Mesenchymal stem cell (in vitro differentiated cells and primary cell): ENCODE measurements at regions not wholly inside any gene's neighbourhood (a gene's known extent, or its start where the extent isn't known, plus 50 kb on each side); places are given as distances from the start of the nearest gene placed in this dataset.

Experiments
- DNase-seq: peaks from one replicate; pipeline ENCODE4 v3.0.0-alpha.2; 2013
- H2AFZ ChIP-seq: one replicate; pipeline ENCODE4 v1.6.1; 2013; ENCODE audit warnings: low read depth, mild to moderate bottlenecking, control low read depth, inconsistent platforms, low read length, moderate library complexity
- H2AK5ac ChIP-seq: 2 replicates; pipeline ENCODE4 v1.6.1; 2013; ENCODE audit warnings: low read length, moderate library complexity, mild to moderate bottlenecking, inconsistent platforms; ENCODE audit not compliant: severe bottlenecking
- H2BK120ac ChIP-seq: one replicate; pipeline ENCODE4 v1.6.1; 2013; ENCODE audit warnings: low read depth, mild to moderate bottlenecking, inconsistent platforms, low read length, moderate library complexity
- H2BK12ac ChIP-seq, 2 experiments: one replicate each; pipeline ENCODE4 v1.6.1; 2013; ENCODE audit warnings: inconsistent platforms in 2 of 2, low read length in 2 of 2, mild to moderate bottlenecking in 2 of 2, moderate library complexity in 2 of 2, control low read depth in 1 of 2
- H2BK15ac ChIP-seq: one replicate; pipeline ENCODE4 v1.6.1; 2013; ENCODE audit warnings: mild to moderate bottlenecking, low read depth, inconsistent platforms; ENCODE audit not compliant: poor library complexity, severe bottlenecking
- H2BK5ac ChIP-seq: 2 replicates; pipeline ENCODE4 v1.6.1; 2013; ENCODE audit warnings: low read depth, mild to moderate bottlenecking, low read length, control low read depth, inconsistent platforms; ENCODE audit not compliant: poor library complexity, severe bottlenecking
- H3K14ac ChIP-seq, 2 experiments: one replicate each; pipeline ENCODE4 v1.6.1; 2013; ENCODE audit warnings: inconsistent platforms in 2 of 2, low read length in 2 of 2, control low read depth in 1 of 2, mild to moderate bottlenecking in 1 of 2, moderate library complexity in 1 of 2
- H3K18ac ChIP-seq, 2 experiments: one replicate each; pipeline ENCODE4 v1.6.1; 2013; ENCODE audit warnings: inconsistent platforms in 2 of 2, low read length in 2 of 2, control low read depth in 1 of 2, low read depth in 1 of 2, mild to moderate bottlenecking in 1 of 2
- H3K23ac ChIP-seq, 2 experiments: one replicate each; pipeline ENCODE4 v1.6.1; 2013; ENCODE audit warnings: inconsistent platforms in 2 of 2, low read length in 2 of 2, mild to moderate bottlenecking in 2 of 2, moderate library complexity in 2 of 2, control low read depth in 1 of 2
- H3K27ac ChIP-seq: 2 replicates; pipeline ENCODE4 v1.5.1; 2013; ENCODE audit warnings: mild to moderate bottlenecking, moderate library complexity, low read length, control low read depth, inconsistent platforms; ENCODE audit not compliant: poor library complexity, severe bottlenecking
- H3K27me3 ChIP-seq, 2 experiments: 2 replicates each; pipeline versions ENCODE4 v1.6.1 to v1.7.0; 2013; ENCODE audit warnings: low read length in 2 of 2, mild to moderate bottlenecking in 2 of 2, moderate library complexity in 2 of 2, control low read depth in 1 of 2, inconsistent platforms in 1 of 2; ENCODE audit not compliant: control insufficient read depth in 1 of 2, insufficient read depth in 1 of 2
- H3K36me3 ChIP-seq, 2 experiments: 2 replicates each; pipeline versions ENCODE4 v1.6.1 to v1.7.0; 2013; ENCODE audit warnings: low read length in 2 of 2, control low read depth in 1 of 2, inconsistent platforms in 1 of 2, low read depth in 1 of 2, mild to moderate bottlenecking in 1 of 2; ENCODE audit not compliant: insufficient read depth in 2 of 2, control insufficient read depth in 1 of 2
- H3K4ac ChIP-seq, 2 experiments: one replicate each; pipeline ENCODE4 v1.6.1; 2013; ENCODE audit warnings: inconsistent platforms in 2 of 2, low read length in 2 of 2, mild to moderate bottlenecking in 2 of 2, moderate library complexity in 2 of 2, control low read depth in 1 of 2, low read depth in 1 of 2
- H3K4me1 ChIP-seq: 2 replicates; pipeline ENCODE4 v1.6.1; 2013; ENCODE audit warnings: low read depth, low read length, control low read depth; ENCODE audit not compliant: control insufficient read depth, insufficient read depth
- H3K4me2 ChIP-seq: 2 replicates; pipeline ENCODE4 v1.6.1; 2013; ENCODE audit warnings: low read length, mild to moderate bottlenecking, inconsistent platforms; ENCODE audit not compliant: poor library complexity, severe bottlenecking
- H3K4me3 ChIP-seq, 2 experiments: 2 replicates each; pipeline versions ENCODE4 v1.5.1 to v1.7.0; 2013; ENCODE audit warnings: low read length in 2 of 2, mild to moderate bottlenecking in 2 of 2, control low read depth in 1 of 2, low read depth in 1 of 2; ENCODE audit not compliant: insufficient read depth in 1 of 2
- H3K79me1 ChIP-seq: replicated peaks from 2 replicates; pipeline ENCODE4 v1.6.1; 2013; ENCODE audit warnings: mild to moderate bottlenecking, control low read depth, low read length, inconsistent platforms; ENCODE audit not compliant: poor library complexity, severe bottlenecking
- H3K9ac ChIP-seq: 2 replicates; pipeline ENCODE4 v1.7.0; 2013; ENCODE audit warnings: mild to moderate bottlenecking, low read length, moderate library complexity
- H3K9me3 ChIP-seq: 2 replicates; pipeline ENCODE4 v1.7.0; 2013; ENCODE audit warnings: mild to moderate bottlenecking, low read length; ENCODE audit not compliant: control insufficient read depth
- H4K8ac ChIP-seq: one replicate; pipeline ENCODE4 v1.6.1; 2013; ENCODE audit warnings: inconsistent platforms, mild to moderate bottlenecking, low read length, moderate library complexity
- H4K91ac ChIP-seq: one replicate; pipeline ENCODE4 v1.6.1; 2013; ENCODE audit warnings: mild to moderate bottlenecking, low read length, inconsistent platforms
- WGBS: methylation state at CpG from one replicate; pipeline ENCODE4 v1.1.7; 2013; ENCODE audit warnings: mixed read lengths; 5-methylcytosine and 5-hydroxymethylcytosine counted together

- Histone ChIP-seq H3K36me3 (no peaks in the 10 kb centered on the region), H3K14ac (no peak overlapping the region), H2AFZ (no peak overlapping the region), H3K23ac (no peak overlapping the region), H3K4me3 (no peak overlapping the region), H2BK120ac (no peak overlapping the region), H2BK5ac (no peak overlapping the region), H4K8ac (no peak overlapping the region), H3K27ac (no peak overlapping the region), H4K91ac (no peak overlapping the region), H3K9ac (no peak overlapping the region), H3K4me1 (no peaks in the 10 kb centered on the region), H2BK12ac (no peak overlapping the region), H3K9me3 (no peaks in the 10 kb centered on the region), H2BK15ac (no peak overlapping the region), H3K4ac (no peak overlapping the region), H3K4me2 (no peak overlapping the region), H3K79me1 (no peaks in the 10 kb centered on the region), H3K18ac (no peak overlapping the region), H2AK5ac (no peak overlapping the region), H3K27me3 (peaks cover 0 to under 1% of the 10 kb centered on the region in 2 experiments)
- WGBS: 52% methylated on average over 8 of the region's 8 CpGs
- DNase-seq: no peak
Measured at GRCh38 chr11:15589070-15589626, 474.4 kb downstream of the INSC start.

DNA sequence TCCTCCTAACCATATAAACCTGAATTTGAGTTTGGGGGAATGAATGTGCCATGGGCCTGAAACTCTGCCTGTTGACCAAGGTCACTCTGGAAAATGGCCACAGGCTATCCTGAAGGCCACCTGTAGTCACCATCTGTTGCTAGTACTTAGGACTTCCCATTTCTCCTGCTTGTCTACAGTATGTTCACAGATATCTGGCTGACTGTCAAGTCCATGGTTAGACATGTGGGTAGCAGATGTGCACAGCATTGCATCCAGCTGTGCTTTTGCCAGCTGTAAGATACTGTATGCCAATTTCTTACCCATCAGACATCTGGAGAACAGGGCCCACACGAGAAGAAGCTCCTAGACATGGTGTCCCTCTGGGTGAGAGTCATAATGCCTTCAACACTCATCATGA lies 475.4 kb downstream of the INSC start:
- H2AK5ac ChIP-seq: no peak overlapping the region
- H3K27me3 ChIP-seq: peaks cover 0 to 5% of the 10 kb centered on the region in 2 experiments
- H3K14ac ChIP-seq: no peak overlapping the region
- no peaks in the 10 kb centered on the region for H3K36me3 ChIP-seq
- H3K23ac ChIP-seq: no peak overlapping the region
- no peak overlapping the region for H3K4me3 ChIP-seq
- H3K4me2 ChIP-seq: no peak overlapping the region
- no peak overlapping the region for H2BK5ac ChIP-seq
- no peak overlapping the region for H4K91ac ChIP-seq
- no peak overlapping the region for H2BK15ac ChIP-seq
- no peaks in the 10 kb centered on the region for H3K9me3 ChIP-seq
- H3K4ac ChIP-seq: no peak overlapping the region
- no peak overlapping the region for H3K9ac ChIP-seq
- no peak overlapping the region for H2AFZ ChIP-seq
- H3K4me1 ChIP-seq: no peaks in the 10 kb centered on the region
- peak overlapping the region in 1 of 2 experiments; percentile 2 for H3K18ac ChIP-seq
- no peak overlapping the region for H3K27ac ChIP-seq
- H4K8ac ChIP-seq: no peak overlapping the region
- no peak for DNase-seq
- H3K79me1 ChIP-seq: no peaks in the 10 kb centered on the region
- no peak overlapping the region for H2BK120ac ChIP-seq
- 86% methylated on average over 1 of the region's 1 CpG for WGBS
- H2BK12ac ChIP-seq: no peak overlapping the region

DNA sequence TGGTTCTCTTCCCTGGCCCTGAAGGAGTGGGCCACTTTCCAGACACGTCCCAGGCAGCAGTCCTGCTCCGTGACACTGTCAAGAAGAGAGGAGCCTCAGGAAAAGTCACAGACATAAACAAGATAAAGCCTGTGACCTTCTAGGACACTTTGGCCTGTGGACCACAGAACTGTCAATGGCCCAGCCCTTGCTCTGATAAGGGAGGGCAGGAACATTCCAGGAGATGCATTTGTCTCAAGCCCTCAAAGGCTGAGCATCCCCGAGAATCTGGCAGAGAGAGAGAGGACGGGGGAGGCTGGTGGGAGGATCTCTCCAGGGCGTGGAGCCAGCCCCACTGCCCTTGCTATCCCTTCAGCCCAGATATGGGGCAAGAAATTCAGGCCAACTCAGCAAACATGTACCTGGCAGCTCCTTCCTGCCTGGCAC lies 476.4 kb downstream of the INSC start:
- Histone ChIP-seq H2AFZ (no peak overlapping the region), H3K18ac (peak overlapping the region in 1 of 2 experiments; percentile 37), H2BK12ac (peak overlapping the region in 1 of 2 experiments; percentile 66), H3K27me3 (peaks cover 0 to 5% of the 10 kb centered on the region in 2 experiments), H3K9me3 (no peaks in the 10 kb centered on the region), H3K36me3 (no peaks in the 10 kb centered on the region), H2BK5ac (no peak overlapping the region), H3K14ac (peak overlapping the region in 1 of 2 experiments; percentile 35), H3K79me1 (no peaks in the 10 kb centered on the region), H3K4me1 (no peaks in the 10 kb centered on the region), H4K8ac (peak overlapping the region; percentile 14), H2AK5ac (no peak overlapping the region), H4K91ac (no peak overlapping the region), H3K23ac (no peak overlapping the region), H3K4ac (no peak overlapping the region), H3K4me3 (no peak overlapping the region), H2BK15ac (no peak overlapping the region), H3K27ac (no peak overlapping the region), H3K4me2 (no peak overlapping the region), H2BK120ac (no peak overlapping the region), H3K9ac (no peak overlapping the region)
- WGBS: 41% methylated on average over 5 of the region's 5 CpGs
- no peak for DNase-seq

DNA sequence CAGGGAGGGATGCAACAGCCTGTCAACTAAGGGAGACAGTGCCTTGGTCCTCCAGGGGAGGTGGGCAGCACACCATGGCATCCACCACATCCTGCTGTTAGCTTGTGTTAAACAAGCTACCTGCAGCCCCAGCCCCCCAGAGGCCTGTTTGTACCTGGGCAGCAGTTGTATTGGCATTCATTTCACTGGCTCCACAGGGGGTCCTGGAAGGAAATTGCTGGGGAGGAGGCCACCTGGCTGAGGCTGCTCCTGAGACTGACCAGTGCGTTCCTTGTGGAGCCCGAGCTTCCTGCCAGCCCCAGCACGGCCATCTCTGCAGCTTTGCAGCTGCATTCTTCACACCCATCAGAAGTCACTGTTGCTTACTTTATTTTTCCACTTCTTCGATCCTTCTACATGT lies 479.9 kb downstream of the INSC start:
- Histone ChIP-seq H3K4me3 (no peak overlapping the region), H3K4me2 (no peak overlapping the region), H4K8ac (no peak overlapping the region), H2AFZ (no peak overlapping the region), H3K79me1 (no peaks in the 10 kb centered on the region), H3K4me1 (no peaks in the 10 kb centered on the region), H3K9ac (no peak overlapping the region), H3K27me3 (peaks cover 0 to 5% of the 10 kb centered on the region in 2 experiments), H2BK15ac (peak overlapping the region; percentile 6), H2BK120ac (no peak overlapping the region), H3K23ac (no peak overlapping the region), H3K36me3 (no peaks in the 10 kb centered on the region), H3K18ac (no peak overlapping the region), H3K27ac (no peak overlapping the region), H2BK12ac (no peak overlapping the region), H2BK5ac (no peak overlapping the region), H3K9me3 (no peaks in the 10 kb centered on the region), H3K4ac (no peak overlapping the region), H3K14ac (no peak overlapping the region), H2AK5ac (no peak overlapping the region), H4K91ac (no peak overlapping the region)
- no peak for DNase-seq
- 82% methylated on average over 4 of the region's 4 CpGs for WGBS
